ENCODE measurements at regions not wholly inside any gene's neighbourhood (a gene's known extent, or its start where the extent isn't known, plus 50 kb on each side); places are given as distances from the start of the nearest gene placed in this dataset.

GRCh38 chr2:195471807-195472206, 185.2 kb upstream of the SLC39A10 start:
- TF ChIP-seq POLR2A (IDR thresholded peaks at IDR 0.05) (no peak), CTCF (IDR thresholded peaks at IDR 0.05 in 4 of 5, conservative IDR thresholded peaks at IDR 0.05 in 1 of 5) (no peak)
